SW480 (cell line): ENCODE measurements at regions not wholly inside any gene's neighbourhood (a gene's known extent, or its start where the extent isn't known, plus 50 kb on each side); places are given as distances from the start of the nearest gene placed in this dataset.
"Not testable (repeated sequence)": the region's sequence is repeated elsewhere in the genome, so short reads cannot be mapped to it uniquely, and the experiment has no call there.

ENCODE experiments used
- DNase-seq: peaks from one replicate; pipeline ENCODE4 v3.0.0-alpha.2; 2016; ENCODE audit warnings: low spot score

GRCh38 chr9:81741103-81741502 is 51.8 kb upstream of the TLE1 start:
- no peak for DNase-seq

- DNase-seq = no peak
These were observed 58.7 kb upstream of the TLE1 start for GRCh38 chr9:81748091-81748490.

GRCh38 chr9:81753436-81753835 is 64.1 kb upstream of the TLE1 start:
- no peak for DNase-seq

GRCh38 chr9:81754245-81754644 is 64.9 kb upstream of the TLE1 start:
- DNase-seq = no peak

- DNase-seq = no peak
These were observed 66.4 kb upstream of the TLE1 start for GRCh38 chr9:81755721-81756120.

- no peak for DNase-seq
These were observed 67.2 kb upstream of the TLE1 start for GRCh38 chr9:81756561-81756960.

GRCh38 chr9:81758123-81758797 is 68.9 kb upstream of the TLE1 start:
- no peak for DNase-seq

GRCh38 chr9:81759680-81760215 is 70.4 kb upstream of the TLE1 start:
- no peak for DNase-seq

GRCh38 chr9:81767921-81768320 is 78.6 kb upstream of the TLE1 start:
- no peak for DNase-seq

- no peak for DNase-seq
These were observed 82.2 kb upstream of the TLE1 start for GRCh38 chr9:81771571-81771970.

GRCh38 chr9:81772144-81772543 is 82.8 kb upstream of the TLE1 start:
- no peak for DNase-seq

- DNase-seq = no peak
These were observed 87.0 kb upstream of the TLE1 start for GRCh38 chr9:81776390-81776789.

GRCh38 chr9:81776834-81777233 is 87.5 kb upstream of the TLE1 start:
- DNase-seq = no peak

- no peak for DNase-seq
These were observed 88.1 kb upstream of the TLE1 start for GRCh38 chr9:81777482-81777881.

- no peak for DNase-seq
These were observed 93.1 kb upstream of the TLE1 start for GRCh38 chr9:81782313-81782995.

- DNase-seq = no peak
These were observed 98.6 kb upstream of the TLE1 start for GRCh38 chr9:81787747-81788632.

GRCh38 chr9:81789721-81790120 is 100.4 kb upstream of the TLE1 start:
- DNase-seq = no peak

GRCh38 chr9:81790166-81790565 is 100.8 kb upstream of the TLE1 start:
- DNase-seq = no peak

- DNase-seq = no peak
These were observed 101.7 kb upstream of the TLE1 start for GRCh38 chr9:81791076-81791475.

GRCh38 chr9:81798606-81799005 is 109.3 kb upstream of the TLE1 start:
- DNase-seq = no peak

GRCh38 chr9:81801190-81801589 is 111.8 kb upstream of the TLE1 start:
- no peak for DNase-seq

GRCh38 chr9:81804306-81804705 is 115.0 kb upstream of the TLE1 start:
- DNase-seq = no peak

GRCh38 chr9:81811688-81812087 is 116.5 kb upstream of the SPATA31D4 start:
- not testable (repeated sequence) for DNase-seq
